Suprapubic skin (tissue), 4 donors: ENCODE measurements at regions not wholly inside any gene's neighbourhood (a gene's known extent, or its start where the extent isn't known, plus 50 kb on each side); places are given as distances from the start of the nearest gene placed in this dataset.

Experiments
- DNase-seq, 2 donors: peaks; one replicate each; pipeline ENCODE4 v3.0.0-alpha.2; 2019; ENCODE audit warnings: low spot score in 2 of 2
- H3K27ac ChIP-seq: fragments of 200-600 bp; sonication (generic); one replicate; pipeline ENCODE4 v1.5.1; 2019
- H3K27me3 ChIP-seq: fragments of 200-600 bp; sonication (generic); one replicate; pipeline ENCODE4 v1.5.1; 2019
- H3K36me3 ChIP-seq: fragments of 200-600 bp; sonication (generic); one replicate; pipeline ENCODE4 v1.5.1; 2019
- H3K4me1 ChIP-seq: fragments of 200-600 bp; sonication (generic); one replicate; pipeline ENCODE4 v1.5.1; 2019
- H3K4me3 ChIP-seq: fragments of 200-600 bp; sonication (generic); one replicate; pipeline ENCODE4 v1.5.1; 2019; ENCODE audit warnings: mild to moderate bottlenecking
- H3K9me3 ChIP-seq: fragments of 200-600 bp; sonication (generic); one replicate; pipeline ENCODE4 v1.5.1; 2019
- EP300 ChIP-seq: sonication (generic); formaldehyde crosslinking; IDR thresholded peaks from one replicate; pipeline ENCODE4 v1.6.1; 2017; ENCODE audit warnings: antibody characterized with exemption
- POLR2A ChIP-seq, 2 donors: fragments of 450-650 bp; IDR thresholded peaks; one replicate each; pipeline ENCODE4 v1.6.1; 2017; ENCODE audit warnings: antibody characterized with exemption in 2 of 2, mild to moderate bottlenecking in 2 of 2, moderate library complexity in 2 of 2
- POLR2AphosphoS5 ChIP-seq, 3 donors: sonication (generic); formaldehyde crosslinking; IDR thresholded peaks; one replicate each; pipeline ENCODE4 v1.6.1; 2017; ENCODE audit warnings: antibody characterized with exemption in 3 of 3
- WGBS: methylation state at CpG from one replicate; pipeline ENCODE4 v1.1.5; 2018; 5-methylcytosine and 5-hydroxymethylcytosine counted together
- TF ChIP-seq, protein P1 (sequence below), 2 donors: fragments of 200-600 bp in 1 of 2; fragments of 450-650 bp in 1 of 2; sonication (generic) in 1 of 2; IDR thresholded peaks; one replicate each; pipeline ENCODE4 v1.5.1; 2016 to 2019; ENCODE audit warnings: antibody characterized with exemption in 2 of 2, mild to moderate bottlenecking in 1 of 2, moderate library complexity in 1 of 2

DNA sequence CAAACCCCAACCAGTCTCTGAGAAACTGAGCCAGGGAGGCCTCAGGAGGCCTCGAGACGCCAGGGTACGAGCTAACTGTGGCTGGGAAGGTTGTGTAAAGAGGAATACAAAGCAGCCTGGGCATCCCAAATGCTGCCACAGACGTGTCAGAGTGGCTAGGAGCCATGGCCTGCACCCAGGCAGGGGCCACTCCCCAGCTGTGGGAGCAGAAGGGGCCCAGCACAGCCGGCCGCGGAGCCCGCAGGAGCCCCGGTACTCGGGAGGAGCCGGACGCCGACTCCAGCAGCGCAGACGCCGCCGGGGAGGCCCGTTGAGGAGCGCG lies 349.8 kb upstream of the B3GAT1 start:
- no peaks in the 10 kb centered on the region for H3K36me3 ChIP-seq
- TF ChIP-seq, protein P1, sequence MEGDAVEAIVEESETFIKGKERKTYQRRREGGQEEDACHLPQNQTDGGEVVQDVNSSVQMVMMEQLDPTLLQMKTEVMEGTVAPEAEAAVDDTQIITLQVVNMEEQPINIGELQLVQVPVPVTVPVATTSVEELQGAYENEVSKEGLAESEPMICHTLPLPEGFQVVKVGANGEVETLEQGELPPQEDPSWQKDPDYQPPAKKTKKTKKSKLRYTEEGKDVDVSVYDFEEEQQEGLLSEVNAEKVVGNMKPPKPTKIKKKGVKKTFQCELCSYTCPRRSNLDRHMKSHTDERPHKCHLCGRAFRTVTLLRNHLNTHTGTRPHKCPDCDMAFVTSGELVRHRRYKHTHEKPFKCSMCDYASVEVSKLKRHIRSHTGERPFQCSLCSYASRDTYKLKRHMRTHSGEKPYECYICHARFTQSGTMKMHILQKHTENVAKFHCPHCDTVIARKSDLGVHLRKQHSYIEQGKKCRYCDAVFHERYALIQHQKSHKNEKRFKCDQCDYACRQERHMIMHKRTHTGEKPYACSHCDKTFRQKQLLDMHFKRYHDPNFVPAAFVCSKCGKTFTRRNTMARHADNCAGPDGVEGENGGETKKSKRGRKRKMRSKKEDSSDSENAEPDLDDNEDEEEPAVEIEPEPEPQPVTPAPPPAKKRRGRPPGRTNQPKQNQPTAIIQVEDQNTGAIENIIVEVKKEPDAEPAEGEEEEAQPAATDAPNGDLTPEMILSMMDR (IDR thresholded peaks at IDR 0.05), result no peak
- TF ChIP-seq EP300 (no peak), POLR2A (IDR thresholded peaks at IDR 0.05) (no peak), POLR2AphosphoS5 (IDR thresholded peaks at IDR 0.05) (no peak)
- no peak for DNase-seq
- peaks cover 12% of the 10 kb centered on the region for H3K27me3 ChIP-seq
- H3K4me3 ChIP-seq, result peak overlapping the region; percentile 20
- no peak overlapping the region for H3K27ac ChIP-seq
- no peaks in the 10 kb centered on the region for H3K4me1 ChIP-seq
- 81% methylated on average over 13 of the region's 20 CpGs for WGBS
- H3K9me3 ChIP-seq, result no peaks in the 10 kb centered on the region

DNA sequence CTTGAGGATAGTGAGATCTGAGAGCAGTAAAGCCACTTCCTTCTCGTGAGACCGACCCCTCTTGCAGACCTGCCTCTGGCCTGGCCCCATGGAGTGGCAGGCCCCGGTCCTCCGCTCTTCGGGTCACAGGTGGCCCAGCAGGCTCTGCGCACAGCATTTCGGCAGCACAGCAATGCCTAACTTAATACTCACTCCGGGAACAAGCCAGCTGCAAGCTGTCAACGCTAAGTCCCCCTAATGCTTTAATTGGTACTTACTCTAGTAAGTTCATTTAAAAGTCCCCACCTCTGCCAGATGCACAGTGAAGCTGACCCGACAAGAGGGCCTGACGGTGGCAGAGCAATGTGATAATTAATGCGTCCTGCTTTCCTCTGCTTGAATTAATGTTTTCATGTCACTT lies 349.3 kb upstream of the B3GAT1 start:
- WGBS, result 79% methylated on average over 12 of the region's 12 CpGs
- no peak for DNase-seq
- Histone ChIP-seq H3K9me3 (no peaks in the 10 kb centered on the region), H3K27me3 (peaks cover 12% of the 10 kb centered on the region), H3K4me1 (no peaks in the 10 kb centered on the region), H3K36me3 (no peaks in the 10 kb centered on the region), H3K27ac (no peak overlapping the region), H3K4me3 (no peak overlapping the region)
- no peak for TF ChIP-seq POLR2AphosphoS5 (IDR thresholded peaks at IDR 0.05)
- TF ChIP-seq, protein P1 (IDR thresholded peaks at IDR 0.05), result no peak
- no peak for TF ChIP-seq EP300
- TF ChIP-seq POLR2A (IDR thresholded peaks at IDR 0.05), result no peak

DNA sequence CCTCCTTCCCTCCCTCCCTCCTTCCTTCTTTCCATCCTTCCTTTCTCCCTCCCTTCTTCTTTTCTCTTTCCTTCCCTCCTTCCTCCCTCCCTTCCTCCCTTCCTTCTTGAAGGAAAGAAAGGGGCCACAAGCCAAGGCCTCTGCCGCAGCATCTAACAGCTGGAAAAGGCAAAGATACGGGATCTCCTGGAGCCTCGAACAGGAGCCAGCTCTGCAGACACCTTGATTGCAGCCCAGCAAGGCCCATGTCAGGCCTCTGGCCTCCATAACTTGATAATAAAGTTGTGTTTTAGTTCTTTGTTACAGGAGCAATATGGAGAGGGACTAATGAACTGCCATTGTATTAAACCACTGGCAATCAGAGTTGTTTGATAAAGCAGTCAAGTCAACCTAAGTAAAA lies 348.9 kb upstream of the B3GAT1 start:
- H3K27ac ChIP-seq, result no peak overlapping the region
- 84% methylated on average over 2 of the region's 3 CpGs for WGBS
- peaks cover 12% of the 10 kb centered on the region for H3K27me3 ChIP-seq
- no peaks in the 10 kb centered on the region for H3K9me3 ChIP-seq
- H3K36me3 ChIP-seq, result no peaks in the 10 kb centered on the region
- TF ChIP-seq POLR2A (IDR thresholded peaks at IDR 0.05) (no peak), POLR2AphosphoS5 (IDR thresholded peaks at IDR 0.05) (no peak), EP300 (no peak)
- TF ChIP-seq, protein P1 (IDR thresholded peaks at IDR 0.05), result no peak
- no peak overlapping the region for H3K4me3 ChIP-seq
- H3K4me1 ChIP-seq, result no peaks in the 10 kb centered on the region
- no peak for DNase-seq

DNA sequence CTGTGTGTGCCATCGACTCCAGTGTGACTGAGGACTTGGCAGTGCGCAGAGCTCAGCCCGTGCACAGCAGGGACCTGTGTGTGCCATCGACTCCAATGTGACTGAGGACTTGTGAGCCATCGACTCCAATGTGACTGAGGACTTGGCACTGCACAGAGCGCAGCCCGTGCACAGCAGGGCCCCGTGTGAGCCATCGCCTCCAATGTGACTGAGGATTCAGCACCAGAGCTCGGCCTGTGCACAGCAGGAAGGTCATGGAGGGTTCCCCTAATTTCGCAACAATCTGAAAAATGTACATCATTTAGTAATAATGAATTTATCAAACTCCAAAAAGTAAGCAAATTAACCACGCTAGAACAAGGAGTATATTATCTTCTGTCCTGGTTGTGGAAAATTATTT lies 348.3 kb upstream of the B3GAT1 start:
- DNase-seq, result no peak
- H3K27me3 ChIP-seq, result peaks cover 12% of the 10 kb centered on the region
- H3K36me3 ChIP-seq, result no peaks in the 10 kb centered on the region
- WGBS, result 90% methylated on average over 7 of the region's 12 CpGs
- TF ChIP-seq, protein P1 (IDR thresholded peaks at IDR 0.05), result no peak
- no peak for TF ChIP-seq POLR2A (IDR thresholded peaks at IDR 0.05)
- TF ChIP-seq POLR2AphosphoS5 (IDR thresholded peaks at IDR 0.05), result no peak
- no peak for TF ChIP-seq EP300
- no peak overlapping the region for H3K27ac ChIP-seq
- no peaks in the 10 kb centered on the region for H3K4me1 ChIP-seq
- no peaks in the 10 kb centered on the region for H3K9me3 ChIP-seq
- H3K4me3 ChIP-seq, result no peak overlapping the region

DNA sequence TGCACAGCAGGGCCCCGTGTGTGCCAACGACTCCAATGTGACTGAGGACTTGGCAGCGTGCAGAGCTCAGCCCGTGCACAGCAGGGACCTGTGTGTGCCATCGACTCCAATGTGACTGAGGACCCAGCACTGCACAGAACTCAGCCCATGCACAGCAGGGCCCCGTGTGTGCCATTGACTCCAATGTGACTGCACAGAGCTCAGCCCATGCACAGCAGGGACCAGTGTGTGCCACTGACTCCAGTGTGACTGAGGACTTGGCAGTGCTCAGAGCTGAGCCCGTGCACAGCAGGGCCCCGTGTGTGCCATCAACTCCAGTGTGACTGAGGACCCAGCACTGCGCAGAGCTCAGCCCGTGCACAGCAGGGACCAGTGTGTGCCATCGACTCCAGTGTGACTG lies 347.8 kb upstream of the B3GAT1 start:
- Histone ChIP-seq H3K9me3 (no peaks in the 10 kb centered on the region), H3K4me1 (no peaks in the 10 kb centered on the region), H3K27ac (no peak overlapping the region), H3K4me3 (no peak overlapping the region), H3K27me3 (peaks cover 12% of the 10 kb centered on the region), H3K36me3 (no peaks in the 10 kb centered on the region)
- TF ChIP-seq POLR2A (IDR thresholded peaks at IDR 0.05) (no peak), EP300 (no peak), POLR2AphosphoS5 (IDR thresholded peaks at IDR 0.05) (no peak)
- TF ChIP-seq, protein P1 (IDR thresholded peaks at IDR 0.05), result no peak
- 75% methylated on average over 6 of the region's 11 CpGs for WGBS
- DNase-seq, result no peak
